GM13977 (cell line): ENCODE measurements at regions not wholly inside any gene's neighbourhood (a gene's known extent, or its start where the extent isn't known, plus 50 kb on each side); places are given as distances from the start of the nearest gene placed in this dataset.
"Not testable (repeated sequence)": the region's sequence is repeated elsewhere in the genome, so short reads cannot be mapped to it uniquely, and the experiment has no call there.

Experiments used
- DNase-seq: peaks from one replicate; pipeline ENCODE4 v3.0.0; 2012; ENCODE audit warnings: low spot score
- in situ Hi-C: fragments of 300-500 bp; cut with MboI; formaldehyde crosslinking; loops from one replicate; pipeline ENCODE4 v1.12.0; 2022; ENCODE audit warnings: low sequenced_read_pairs, low pct_unique_long_range_greater_than_20kb, mixed read lengths, inconsistent platforms; ENCODE audit not compliant: unreplicated experiment
- TF ChIP-seq, protein P1 (sequence below): IDR thresholded peaks from 2 replicates; pipeline ENCODE4 v1.5.1; 2012; ENCODE audit warnings: mild to moderate bottlenecking, control low read depth; ENCODE audit not compliant: insufficient read depth; ENCODE audit errors: extremely low read depth, missing control alignments

DNA sequence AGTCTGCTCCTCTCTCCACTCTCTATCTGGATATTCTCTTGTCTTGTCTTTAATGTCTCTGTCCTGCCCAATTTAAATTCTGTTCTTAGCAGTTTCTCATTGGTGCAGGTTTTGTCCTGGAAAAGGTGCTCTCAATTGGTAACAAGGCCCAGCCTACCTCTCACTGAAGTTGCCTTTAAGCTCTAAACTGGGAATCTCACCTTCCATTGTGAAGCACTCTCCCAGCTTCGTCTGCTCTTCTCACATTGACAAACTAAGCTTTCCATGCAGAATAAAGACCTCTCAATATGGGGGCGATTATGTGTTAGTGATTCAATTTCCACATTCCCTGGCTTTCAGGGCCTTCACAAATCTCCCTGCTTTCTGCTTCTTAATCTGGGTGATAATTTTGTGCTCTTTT is 1712.2 kb downstream of the GRIK2 start:
- DNase-seq = no peak
- in situ Hi-C loops = no loop called here
- TF ChIP-seq, protein P1, sequence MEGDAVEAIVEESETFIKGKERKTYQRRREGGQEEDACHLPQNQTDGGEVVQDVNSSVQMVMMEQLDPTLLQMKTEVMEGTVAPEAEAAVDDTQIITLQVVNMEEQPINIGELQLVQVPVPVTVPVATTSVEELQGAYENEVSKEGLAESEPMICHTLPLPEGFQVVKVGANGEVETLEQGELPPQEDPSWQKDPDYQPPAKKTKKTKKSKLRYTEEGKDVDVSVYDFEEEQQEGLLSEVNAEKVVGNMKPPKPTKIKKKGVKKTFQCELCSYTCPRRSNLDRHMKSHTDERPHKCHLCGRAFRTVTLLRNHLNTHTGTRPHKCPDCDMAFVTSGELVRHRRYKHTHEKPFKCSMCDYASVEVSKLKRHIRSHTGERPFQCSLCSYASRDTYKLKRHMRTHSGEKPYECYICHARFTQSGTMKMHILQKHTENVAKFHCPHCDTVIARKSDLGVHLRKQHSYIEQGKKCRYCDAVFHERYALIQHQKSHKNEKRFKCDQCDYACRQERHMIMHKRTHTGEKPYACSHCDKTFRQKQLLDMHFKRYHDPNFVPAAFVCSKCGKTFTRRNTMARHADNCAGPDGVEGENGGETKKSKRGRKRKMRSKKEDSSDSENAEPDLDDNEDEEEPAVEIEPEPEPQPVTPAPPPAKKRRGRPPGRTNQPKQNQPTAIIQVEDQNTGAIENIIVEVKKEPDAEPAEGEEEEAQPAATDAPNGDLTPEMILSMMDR = no peak

DNA sequence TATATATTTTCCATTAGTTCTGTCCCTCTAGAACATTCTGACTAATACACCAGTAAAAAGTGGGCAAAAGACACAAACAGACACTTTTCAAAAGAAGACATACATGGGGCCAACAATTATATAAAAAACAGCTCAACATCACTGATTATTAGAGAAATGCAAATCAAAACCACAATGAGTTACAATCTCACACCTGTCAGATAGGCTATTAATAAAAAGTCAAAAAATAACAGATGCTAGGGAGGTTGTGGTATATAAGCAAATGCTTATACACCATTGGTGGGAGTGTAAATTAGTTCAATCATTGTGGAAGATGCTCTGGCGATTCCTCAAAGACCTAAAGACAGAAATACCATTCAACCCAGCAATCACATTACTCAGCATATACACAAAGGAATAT is 1707.8 kb downstream of the GRIK2 start:
- DNase-seq = no peak
- in situ Hi-C loops = no loop called here
- TF ChIP-seq, protein P1 = no peak

DNA sequence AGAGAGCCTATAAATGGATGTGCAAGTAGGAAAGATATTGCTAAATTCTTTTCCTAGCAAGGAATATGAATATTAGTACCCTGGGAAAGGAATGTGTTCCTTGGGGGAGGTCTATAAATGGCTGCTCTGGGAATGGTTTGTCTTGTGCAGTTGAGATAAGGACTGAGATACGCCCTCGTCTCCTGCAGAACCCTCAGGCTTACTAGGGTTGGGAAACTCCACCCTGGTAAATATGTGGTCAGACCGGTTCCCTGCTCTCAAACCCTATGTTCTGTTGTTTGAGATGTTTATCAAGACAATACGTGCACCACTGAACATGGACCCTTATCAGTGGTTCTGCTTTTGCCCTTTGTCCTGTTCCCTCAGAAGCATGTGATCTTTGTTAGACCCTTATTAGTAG is 1698.9 kb downstream of the GRIK2 start:
- in situ Hi-C loops, DNase-seq: not testable (repeated sequence)

DNA sequence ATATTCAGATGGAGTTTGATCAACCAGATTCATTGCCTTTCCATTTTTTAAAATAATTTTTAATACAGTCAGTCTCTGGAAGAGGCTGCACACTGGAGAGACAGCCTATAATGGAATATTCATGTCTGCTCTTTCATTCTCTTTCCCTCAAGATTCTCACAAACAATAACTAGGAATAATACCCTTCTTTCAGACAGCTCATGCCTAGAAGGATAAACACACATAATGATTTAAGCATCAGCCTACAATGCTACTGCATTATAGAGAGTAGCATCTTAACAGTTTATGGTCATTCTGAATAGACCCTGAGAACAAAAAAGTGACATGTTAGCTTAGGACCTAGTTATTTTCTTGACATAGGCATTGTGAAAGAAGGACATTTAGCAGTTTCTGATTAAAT is 1692.3 kb downstream of the GRIK2 start:
- in situ Hi-C loops = no loop called here
- TF ChIP-seq, protein P1 = no peak
- DNase-seq = no peak

DNA sequence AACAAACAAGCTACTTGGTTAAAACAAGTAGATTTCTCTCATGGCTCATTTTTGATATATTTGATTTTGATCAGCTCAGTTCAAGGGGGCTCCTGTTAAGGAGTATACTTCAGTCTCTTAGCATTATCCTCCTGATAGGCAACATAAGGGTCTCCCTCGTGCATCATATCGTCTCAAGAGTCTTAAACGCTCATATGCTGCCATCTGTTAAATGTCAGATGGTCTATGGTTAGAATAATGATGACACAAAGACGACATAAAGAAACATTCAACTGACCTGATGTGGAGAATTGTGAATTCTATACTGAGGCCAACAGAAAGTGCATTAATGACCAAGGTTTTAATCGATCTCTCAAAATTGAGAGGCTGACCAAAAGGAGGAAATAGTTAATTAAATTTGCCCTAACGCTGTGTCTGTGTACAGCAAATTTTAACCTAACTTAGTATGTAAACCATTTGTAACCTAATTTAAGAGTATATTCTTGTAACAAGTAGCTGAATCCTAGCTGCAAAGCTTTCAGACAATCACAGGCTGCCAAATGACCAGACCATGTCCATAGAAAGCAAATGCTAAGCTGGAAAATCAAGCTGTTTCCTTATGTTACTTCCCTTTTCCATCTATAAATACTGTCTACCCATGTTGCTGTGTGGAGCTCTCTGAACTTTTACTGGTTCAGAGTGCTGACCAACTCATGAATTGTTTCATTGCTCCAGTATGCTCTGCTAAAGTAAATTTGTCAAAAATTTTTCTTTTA is 1688.5 kb downstream of the GRIK2 start:
- TF ChIP-seq, protein P1 = no peak
- DNase-seq = no peak
- in situ Hi-C loops = no loop called here

DNA sequence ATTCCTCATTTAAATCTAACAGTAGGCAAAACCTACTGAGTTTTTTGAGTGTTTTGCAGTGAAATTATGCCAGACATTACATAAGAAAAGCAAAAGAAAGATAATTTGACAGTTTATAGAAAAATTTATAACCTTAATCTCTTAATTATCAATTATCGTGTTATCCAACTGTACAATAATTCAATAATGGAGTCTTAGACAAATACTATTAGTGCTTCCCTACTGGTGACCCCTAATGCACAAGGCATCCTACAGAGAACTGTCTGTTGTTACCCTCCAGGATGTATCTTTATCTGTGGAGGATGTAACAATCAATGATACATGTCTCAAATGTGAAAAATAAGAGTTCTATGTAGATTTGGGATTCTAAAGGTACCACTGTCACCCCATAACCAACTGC is 1687.6 kb downstream of the GRIK2 start:
- TF ChIP-seq, protein P1 = no peak
- in situ Hi-C loops = no loop called here
- DNase-seq = no peak

DNA sequence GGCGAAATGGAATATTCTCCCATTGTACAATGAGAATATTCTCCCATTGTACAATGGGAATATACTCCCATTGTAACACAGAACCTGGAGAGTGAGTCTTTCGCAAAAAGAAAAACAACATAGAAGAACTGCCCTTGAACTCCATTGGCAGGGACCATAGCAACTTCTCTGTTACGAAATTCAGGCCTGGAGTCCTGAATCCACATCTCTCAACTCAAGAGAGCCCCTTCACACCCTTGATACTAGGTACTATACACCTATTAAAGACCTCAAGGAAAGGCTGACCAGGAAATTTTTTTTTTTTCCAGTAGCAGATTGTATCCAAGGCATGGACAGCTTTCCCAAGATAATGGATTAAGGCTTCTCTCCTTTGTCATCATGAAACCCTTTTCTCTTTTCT is 1687.0 kb downstream of the GRIK2 start:
- in situ Hi-C loops = no loop called here
- no peak for DNase-seq
- TF ChIP-seq, protein P1 = no peak
